ENCODE measurements at regions not wholly inside any gene's neighbourhood (a gene's known extent, or its start where the extent isn't known, plus 50 kb on each side); places are given as distances from the start of the nearest gene placed in this dataset.
A peak's percentile ranks its signal among the peaks of the same experiment; 100 is the strongest.

DNA sequence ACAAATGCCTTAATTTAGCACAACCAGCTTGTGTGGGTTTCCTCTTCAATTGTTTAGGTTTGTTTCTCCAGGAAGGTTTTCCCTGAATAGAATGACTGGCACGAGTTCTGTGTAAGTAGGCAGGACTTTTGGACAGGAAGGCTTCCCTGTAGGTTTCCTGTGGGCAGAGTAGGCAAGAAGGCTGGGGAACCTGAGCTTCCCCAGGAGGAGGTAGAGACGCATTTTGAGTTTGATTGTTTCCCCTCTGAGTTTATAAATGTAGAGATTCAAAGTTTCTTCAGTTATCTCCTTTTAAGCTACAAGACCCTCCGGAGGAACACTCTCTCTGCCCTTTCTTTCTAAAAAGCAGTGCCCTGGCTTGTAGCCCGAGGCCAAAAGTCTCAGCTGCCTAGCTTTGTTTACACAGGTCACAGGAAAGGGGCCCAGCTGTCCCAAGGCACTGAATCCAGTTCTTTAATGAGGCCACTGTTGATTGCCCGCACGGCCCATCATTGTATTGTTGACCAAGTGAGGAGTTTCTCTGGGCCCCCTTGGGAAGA is 66.6 kb upstream of the RDX start:
- peak overlapping the region; percentile 0 to 29 (median 7) for H3K4me3 ChIP-seq (ENCODE audit: low read depth in 1 of 3, low read length in 3 of 3)
- H3K27ac ChIP-seq (ENCODE audit: low read depth in 1 of 2, low read length in 2 of 2), result peak overlapping the region; percentile 63 to 70

More for the DNA sequence above, 66.6 kb upstream of the RDX start:
- no peaks in the 10 kb centered on the region for H3K27me3 ChIP-seq (ENCODE audit: control insufficient read depth in 4 of 4, insufficient read depth in 4 of 4, low read length in 3 of 4)
- peak overlapping the region in 1 of 2 donors; percentile 19 for H3K9ac ChIP-seq (ENCODE audit: low read depth in 1 of 2, low read length in 2 of 2)
- peak; percentile 77 for TF ChIP-seq FOXA1 (IDR thresholded peaks at IDR 0.05)
- TF ChIP-seq, protein P1, sequence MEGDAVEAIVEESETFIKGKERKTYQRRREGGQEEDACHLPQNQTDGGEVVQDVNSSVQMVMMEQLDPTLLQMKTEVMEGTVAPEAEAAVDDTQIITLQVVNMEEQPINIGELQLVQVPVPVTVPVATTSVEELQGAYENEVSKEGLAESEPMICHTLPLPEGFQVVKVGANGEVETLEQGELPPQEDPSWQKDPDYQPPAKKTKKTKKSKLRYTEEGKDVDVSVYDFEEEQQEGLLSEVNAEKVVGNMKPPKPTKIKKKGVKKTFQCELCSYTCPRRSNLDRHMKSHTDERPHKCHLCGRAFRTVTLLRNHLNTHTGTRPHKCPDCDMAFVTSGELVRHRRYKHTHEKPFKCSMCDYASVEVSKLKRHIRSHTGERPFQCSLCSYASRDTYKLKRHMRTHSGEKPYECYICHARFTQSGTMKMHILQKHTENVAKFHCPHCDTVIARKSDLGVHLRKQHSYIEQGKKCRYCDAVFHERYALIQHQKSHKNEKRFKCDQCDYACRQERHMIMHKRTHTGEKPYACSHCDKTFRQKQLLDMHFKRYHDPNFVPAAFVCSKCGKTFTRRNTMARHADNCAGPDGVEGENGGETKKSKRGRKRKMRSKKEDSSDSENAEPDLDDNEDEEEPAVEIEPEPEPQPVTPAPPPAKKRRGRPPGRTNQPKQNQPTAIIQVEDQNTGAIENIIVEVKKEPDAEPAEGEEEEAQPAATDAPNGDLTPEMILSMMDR (IDR thresholded peaks at IDR 0.05; ENCODE audit: low read depth, low read length, missing input control), result no peak
- peak; percentile 30 to 48 for TF ChIP-seq RAD21 (IDR thresholded peaks at IDR 0.05)
- TF ChIP-seq TAF1 (conservative IDR thresholded peaks at IDR 0.05), result peak; percentile 25
- TF ChIP-seq MAX (IDR thresholded peaks at IDR 0.05), result peak; percentile 60
- peak; percentile 13 for TF ChIP-seq ZBTB33 (IDR thresholded peaks at IDR 0.05)
- TF ChIP-seq EGR1 (IDR thresholded peaks at IDR 0.05; ENCODE audit: low read depth in 2 of 2), result peak in 1 of 2 donors; percentile 35
- TF ChIP-seq RXRA (IDR thresholded peaks at IDR 0.05), result peak in 1 of 2 donors; percentile 50
- peak; percentile 58 to 61 for TF ChIP-seq HNF4A (conservative IDR thresholded peaks at IDR 0.05)
- TF ChIP-seq FOXA2 (IDR thresholded peaks at IDR 0.05), result peak; percentile 87
- no peak for TF ChIP-seq NR2F2 (IDR thresholded peaks at IDR 0.05)
- peak; percentile 56 for TF ChIP-seq SP1 (IDR thresholded peaks at IDR 0.05)
- peak in 1 of 2 donors; percentile 24 for TF ChIP-seq JUND (IDR thresholded peaks at IDR 0.05)
- no peak for TF ChIP-seq HNF4G (IDR thresholded peaks at IDR 0.05)
- TF ChIP-seq ATF3 (IDR thresholded peaks at IDR 0.05), result no peak
- peak in 1 of 2 donors; percentile 67 for TF ChIP-seq GABPA (IDR thresholded peaks at IDR 0.05 in 1 of 2, conservative IDR thresholded peaks at IDR 0.05 in 1 of 2)
- peak; percentile 44 for TF ChIP-seq YY1 (IDR thresholded peaks at IDR 0.05)
- TF ChIP-seq, protein P2, sequence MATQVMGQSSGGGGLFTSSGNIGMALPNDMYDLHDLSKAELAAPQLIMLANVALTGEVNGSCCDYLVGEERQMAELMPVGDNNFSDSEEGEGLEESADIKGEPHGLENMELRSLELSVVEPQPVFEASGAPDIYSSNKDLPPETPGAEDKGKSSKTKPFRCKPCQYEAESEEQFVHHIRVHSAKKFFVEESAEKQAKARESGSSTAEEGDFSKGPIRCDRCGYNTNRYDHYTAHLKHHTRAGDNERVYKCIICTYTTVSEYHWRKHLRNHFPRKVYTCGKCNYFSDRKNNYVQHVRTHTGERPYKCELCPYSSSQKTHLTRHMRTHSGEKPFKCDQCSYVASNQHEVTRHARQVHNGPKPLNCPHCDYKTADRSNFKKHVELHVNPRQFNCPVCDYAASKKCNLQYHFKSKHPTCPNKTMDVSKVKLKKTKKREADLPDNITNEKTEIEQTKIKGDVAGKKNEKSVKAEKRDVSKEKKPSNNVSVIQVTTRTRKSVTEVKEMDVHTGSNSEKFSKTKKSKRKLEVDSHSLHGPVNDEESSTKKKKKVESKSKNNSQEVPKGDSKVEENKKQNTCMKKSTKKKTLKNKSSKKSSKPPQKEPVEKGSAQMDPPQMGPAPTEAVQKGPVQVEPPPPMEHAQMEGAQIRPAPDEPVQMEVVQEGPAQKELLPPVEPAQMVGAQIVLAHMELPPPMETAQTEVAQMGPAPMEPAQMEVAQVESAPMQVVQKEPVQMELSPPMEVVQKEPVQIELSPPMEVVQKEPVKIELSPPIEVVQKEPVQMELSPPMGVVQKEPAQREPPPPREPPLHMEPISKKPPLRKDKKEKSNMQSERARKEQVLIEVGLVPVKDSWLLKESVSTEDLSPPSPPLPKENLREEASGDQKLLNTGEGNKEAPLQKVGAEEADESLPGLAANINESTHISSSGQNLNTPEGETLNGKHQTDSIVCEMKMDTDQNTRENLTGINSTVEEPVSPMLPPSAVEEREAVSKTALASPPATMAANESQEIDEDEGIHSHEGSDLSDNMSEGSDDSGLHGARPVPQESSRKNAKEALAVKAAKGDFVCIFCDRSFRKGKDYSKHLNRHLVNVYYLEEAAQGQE (IDR thresholded peaks at IDR 0.05), result peak; percentile 39
- 13% methylated on average over 6 of the region's 6 CpGs for WGBS
- no peaks in the 10 kb centered on the region for H3K36me3 ChIP-seq (ENCODE audit: control insufficient read depth in 4 of 4, insufficient read depth in 3 of 4, low read depth in 1 of 4, low read length in 3 of 4)
- no peaks in the 10 kb centered on the region for H3K9me3 ChIP-seq (ENCODE audit: control insufficient read depth in 4 of 4, low read length in 3 of 4)
- peak; percentile 35 for DNase-seq (ENCODE audit: low spot score)
- peaks cover 0 to 9% (median 8%) of the 10 kb centered on the region in 4 donors for H3K4me1 ChIP-seq (ENCODE audit: control insufficient read depth in 4 of 4, insufficient read depth in 4 of 4, low read length in 3 of 4)
